ENCODE measurements at regions not wholly inside any gene's neighbourhood (a gene's known extent, or its start where the extent isn't known, plus 50 kb on each side); places are given as distances from the start of the nearest gene placed in this dataset.

GRCh38 chr12:41932470-41932991, 212.1 kb downstream of the GXYLT1 start:
- TF ChIP-seq CTCF (IDR thresholded peaks at IDR 0.05 in 8 of 11, conservative IDR thresholded peaks at IDR 0.05 in 3 of 11) (peak in 1 of 11 experiments; percentile 10), POLR2AphosphoS5 (IDR thresholded peaks at IDR 0.05) (peak; percentile 54 to 83 (median 80)), POLR2A (IDR thresholded peaks at IDR 0.05) (no peak)
